ENCODE measurements at regions not wholly inside any gene's neighbourhood (a gene's known extent, or its start where the extent isn't known, plus 50 kb on each side); places are given as distances from the start of the nearest gene placed in this dataset.

- Histone ChIP-seq H3K27me3 (replicated peaks in 1 of 2; ENCODE audit: control insufficient read depth in 2 of 2, insufficient read depth in 2 of 2, low read length in 1 of 2) (no peaks in the 10 kb centered on the region; a peak in 1 of 4 replicates), H3K36me3 (ENCODE audit: control insufficient read depth in 2 of 2, insufficient read depth in 2 of 2, low read length in 1 of 2) (no peaks in the 10 kb centered on the region), H3K4me3 (no peak overlapping the region), H3K4me2 (ENCODE audit: control insufficient read depth, insufficient read depth) (no peak overlapping the region), H3K9me3 (replicated peaks; ENCODE audit: control insufficient read depth, insufficient read depth, low read length) (no peaks in the 10 kb centered on the region), H3K79me2 (ENCODE audit: control insufficient read depth, insufficient read depth, low read length) (no peaks in the 10 kb centered on the region), H3K9ac (ENCODE audit: control insufficient read depth, insufficient read depth, low read length) (no peak overlapping the region), H2AFZ (ENCODE audit: control insufficient read depth, low read depth, low read length) (no peak overlapping the region), H3K27ac (ENCODE audit: control insufficient read depth, insufficient read depth) (no peak overlapping the region), H4K20me1 (ENCODE audit: control insufficient read depth, insufficient read depth) (no peaks in the 10 kb centered on the region), H3K4me1 (ENCODE audit: control insufficient read depth, insufficient read depth, low read length) (no peaks in the 10 kb centered on the region)
- no peak for ATAC-seq
- ChIA-PET SMC1A (ENCODE audit: uncharacterized antibody, unreplicated experiment) (interaction anchor here (0.7 to 1.4 kb wide), 4 partner anchors 59 to 614 kb away, joined by 3 read pairs; no protein-coding TSS in a partner anchor), RAD21 (ENCODE audit: unreplicated experiment) (no interaction called here), POLR2A (no interaction called here), CTCF (interaction anchor here (0.8 to 1.1 kb wide), 2 partner anchors 9 to 15 kb away, joined by 3 read pairs; no protein-coding TSS in a partner anchor)
- no peak for DNase-seq (ENCODE audit: low read depth, low spot score)
- in situ Hi-C loops (cut with MboI), result no loop called here
- intact Hi-C loops (cut with micrococcal nuclease; ENCODE audit: unreplicated experiment), result no loop called here
- FAIRE-seq, result no peak
- BruUV-seq (replicated peaks), result no TSS peak
- TF ChIP-seq IKZF1 (conservative IDR thresholded peaks at IDR 0.05) (no peak), ZNF687 (IDR thresholded peaks at IDR 0.05) (no peak), SMAD5 (IDR thresholded peaks at IDR 0.05; ENCODE audit: low read depth) (no peak), RFX5 (IDR thresholded peaks at IDR 0.05; ENCODE audit: low read depth, low read length) (no peak), BCL3 (IDR thresholded peaks at IDR 0.05; ENCODE audit: borderline replicate concordance, insufficient read depth, low read depth, low read length, poor library complexity, severe bottlenecking) (no peak), RCOR1 (conservative IDR thresholded peaks at IDR 0.05; ENCODE audit: low read depth, low read length) (no peak), TCF3 (IDR thresholded peaks at IDR 0.05; ENCODE audit: borderline replicate concordance, insufficient read depth, low read depth, low read length) (no peak), CREM (IDR thresholded peaks at IDR 0.05; ENCODE audit: low read depth) (no peak), MYC (IDR thresholded peaks at IDR 0.05; ENCODE audit: insufficient read depth, insufficient read length, insufficient replicate concordance, low read length, severe bottlenecking) (no peak), CHD1 (IDR thresholded peaks at IDR 0.05; ENCODE audit: low read depth, low read length) (no peak)
Measured at GRCh38 chr12:98018836-98019235, 496.6 kb upstream of the TMPO start.
